IMR-90 (cell line): ENCODE measurements at regions not wholly inside any gene's neighbourhood (a gene's known extent, or its start where the extent isn't known, plus 50 kb on each side); places are given as distances from the start of the nearest gene placed in this dataset.

Source experiments
- ATAC-seq: fragments of 200-7000 bp; cut with Tn5 transposase; 2 replicates; pipeline ENCODE4 v1.9.1; 2020; ENCODE audit warnings: low read depth, mild to moderate bottlenecking, moderate library complexity
- BruUV-seq: library from RNA; stranded (reverse); fragments of 400-500 nt; replicated peaks from 2 replicates; lab custom pipeline; 2021; lab: Mats Ljungman, UMichigan
- CTCF ChIA-PET: fragments of 300-600 bp; formaldehyde crosslinking; extraction: SDS; loops from one replicate; lab custom pipeline; 2021; ENCODE audit warnings: antibody characterized with exemption; lab: Yijun Ruan, JAX
- POLR2A ChIA-PET: fragments of 300-600 bp; sonication (Branson Sonifier 250); formaldehyde crosslinking; loops from one replicate; lab custom pipeline; 2022; ENCODE audit warnings: antibody characterized with exemption; ENCODE audit not compliant: unreplicated experiment; lab: Charles Lee
- DNase-seq: peaks from one replicate; pipeline ENCODE4 v3.0.0; 2013
- H2AFZ ChIP-seq: replicated peaks from 2 replicates; pipeline ENCODE3; 2013; ENCODE audit warnings: low read length, mild to moderate bottlenecking; ENCODE audit not compliant: poor library complexity
- H2AK5ac ChIP-seq: 2 replicates; pipeline ENCODE4 v1.6.1; 2013; ENCODE audit warnings: low read depth, low read length, inconsistent platforms
- H2AK9ac ChIP-seq: replicated peaks from 2 replicates; pipeline ENCODE3; 2013; ENCODE audit warnings: mild to moderate bottlenecking, low read depth, low read length, moderate library complexity; ENCODE audit not compliant: poor library complexity
- H2BK120ac ChIP-seq: 2 replicates; pipeline ENCODE4 v1.6.1; 2013; ENCODE audit warnings: low read depth, low read length, inconsistent platforms
- H2BK15ac ChIP-seq: 3 replicates; pipeline ENCODE4 v1.6.1; 2013; ENCODE audit warnings: low read depth, low read length, inconsistent platforms
- H2BK20ac ChIP-seq: 2 replicates; pipeline ENCODE4 v1.6.1; 2013; ENCODE audit warnings: low read depth, mild to moderate bottlenecking, inconsistent platforms, low read length, moderate library complexity
- H2BK5ac ChIP-seq: 2 replicates; pipeline ENCODE4 v1.6.1; 2013; ENCODE audit warnings: mild to moderate bottlenecking, low read depth, low read length, inconsistent platforms; ENCODE audit not compliant: poor library complexity, severe bottlenecking
- H3K14ac ChIP-seq: replicated peaks from 2 replicates; pipeline ENCODE4 v1.6.1; 2013; ENCODE audit warnings: low read depth, low read length, inconsistent platforms
- H3K18ac ChIP-seq: 2 replicates; pipeline ENCODE4 v1.6.1; 2013; ENCODE audit warnings: low read depth, low read length, control low read depth
- H3K23ac ChIP-seq: 2 replicates; pipeline ENCODE4 v1.6.1; 2013; ENCODE audit warnings: low read depth, low read length, inconsistent platforms
- H3K27ac ChIP-seq: 2 replicates; pipeline ENCODE4 v1.5.1; 2013; ENCODE audit warnings: mild to moderate bottlenecking, control low read depth, low read length; ENCODE audit not compliant: insufficient read depth
- H3K27me3 ChIP-seq: 2 replicates; pipeline ENCODE4 v1.6.1; 2013; ENCODE audit warnings: low read length; ENCODE audit not compliant: control insufficient read depth, insufficient read depth
- H3K36me3 ChIP-seq: 2 replicates; pipeline ENCODE4 v1.6.1; 2013; ENCODE audit warnings: low read length, mixed read lengths; ENCODE audit not compliant: control insufficient read depth, insufficient read depth
- H3K4ac ChIP-seq: 2 replicates; pipeline ENCODE4 v1.6.1; 2013; ENCODE audit warnings: low read depth, low read length, inconsistent platforms
- H3K4me1 ChIP-seq: 2 replicates; pipeline ENCODE4 v1.6.1; 2013; ENCODE audit warnings: low read length, mixed read lengths; ENCODE audit not compliant: control insufficient read depth, insufficient read depth
- H3K4me2 ChIP-seq: 2 replicates; pipeline ENCODE4 v1.6.1; 2013; ENCODE audit warnings: low read depth, mild to moderate bottlenecking, control low read depth, low read length, moderate library complexity
- H3K4me3 ChIP-seq: 2 replicates; pipeline ENCODE4 v1.5.1; 2013; ENCODE audit warnings: low read depth, mild to moderate bottlenecking, control low read depth, low read length, moderate library complexity; ENCODE audit not compliant: insufficient read depth
- H3K56ac ChIP-seq: 2 replicates; pipeline ENCODE4 v1.6.1; 2013; ENCODE audit warnings: low read length, inconsistent platforms; ENCODE audit not compliant: insufficient read depth; ENCODE audit errors: extremely low read depth
- H3K79me1 ChIP-seq, 2 experiments: 2 replicates each; pipeline ENCODE4 v1.6.1; 2013; ENCODE audit warnings: low read length in 2 of 2, inconsistent platforms in 1 of 2, low read depth in 1 of 2
- H3K9ac ChIP-seq: 2 replicates; pipeline ENCODE4 v1.6.1; 2013; ENCODE audit warnings: low read depth, low read length, control low read depth
- H3K9me1 ChIP-seq: 2 replicates; pipeline ENCODE4 v1.6.1; 2013; ENCODE audit warnings: low read length, inconsistent platforms; ENCODE audit not compliant: insufficient read depth
- H3K9me3 ChIP-seq: 2 replicates; pipeline ENCODE4 v1.6.1; 2013; ENCODE audit warnings: low read length; ENCODE audit not compliant: control insufficient read depth, insufficient read depth
- H4K20me1 ChIP-seq: 2 replicates; pipeline ENCODE4 v1.6.1; 2013; ENCODE audit warnings: low read length, inconsistent platforms; ENCODE audit not compliant: insufficient read depth
- H4K5ac ChIP-seq: 2 replicates; pipeline ENCODE4 v1.6.1; 2013; ENCODE audit warnings: mild to moderate bottlenecking, low read depth, low read length, control low read depth
- H4K8ac ChIP-seq, 2 experiments: 2 replicates each; pipeline ENCODE4 v1.6.1; 2013; ENCODE audit warnings: low read depth in 2 of 2, low read length in 2 of 2, control low read depth in 1 of 2, inconsistent platforms in 1 of 2
- H4K91ac ChIP-seq: 2 replicates; pipeline ENCODE4 v1.6.1; 2013; ENCODE audit warnings: low read depth, low read length, inconsistent platforms; ENCODE audit not compliant: insufficient read depth
- BHLHE40 ChIP-seq: fragments of 150-350 bp; IDR thresholded peaks from 2 replicates; pipeline ENCODE4 v1.6.1; 2016; ENCODE audit warnings: mild to moderate bottlenecking, low read depth, low read length
- CEBPB ChIP-seq: IDR thresholded peaks from 2 replicates; pipeline ENCODE4 v1.6.1; 2012; ENCODE audit warnings: low read depth, low read length, improper control_type of control experiment
- CHD1 ChIP-seq: IDR thresholded peaks from 2 replicates; pipeline ENCODE4 v1.6.1; 2012; ENCODE audit warnings: low read depth, low read length, improper control_type of control experiment
- CTCF ChIP-seq: conservative IDR thresholded peaks from 2 replicates; pipeline ENCODE4 v1.5.1; 2012; ENCODE audit warnings: mild to moderate bottlenecking, low read depth, low read length, improper control_type of control experiment
- FOS ChIP-seq: fragments of 150-350 bp; IDR thresholded peaks from 2 replicates; pipeline ENCODE4 v1.6.1; 2016; ENCODE audit warnings: low read depth, low read length
- MAFK ChIP-seq: IDR thresholded peaks from 2 replicates; pipeline ENCODE4 v1.6.1; 2012; ENCODE audit warnings: low read depth, low read length, improper control_type of control experiment
- MAZ ChIP-seq: IDR thresholded peaks from 2 replicates; pipeline ENCODE4 v1.6.1; 2012; ENCODE audit warnings: low read depth, mild to moderate bottlenecking, low read length, improper control_type of control experiment, moderate library complexity, borderline replicate concordance
- MXI1 ChIP-seq: IDR thresholded peaks from 2 replicates; pipeline ENCODE4 v1.6.1; 2012; ENCODE audit warnings: low read depth, mild to moderate bottlenecking, low read length, moderate library complexity, borderline replicate concordance
- NFE2L2 ChIP-seq: fragments of 150-350 bp; IDR thresholded peaks from 2 replicates; pipeline ENCODE4 v1.6.1; 2016; ENCODE audit warnings: low read depth, mild to moderate bottlenecking, low read length
- POLR2A ChIP-seq: IDR thresholded peaks from 2 replicates; pipeline ENCODE4 v1.6.1; 2012; ENCODE audit warnings: mild to moderate bottlenecking, low read depth, low read length
- RAD21 ChIP-seq: IDR thresholded peaks from 2 replicates; pipeline ENCODE4 v1.6.1; 2012; ENCODE audit warnings: low read length, improper control_type of control experiment
- RCOR1 ChIP-seq: IDR thresholded peaks from 2 replicates; pipeline ENCODE4 v1.6.1; 2012; ENCODE audit warnings: mild to moderate bottlenecking, low read length, improper control_type of control experiment; ENCODE audit not compliant: insufficient replicate concordance
- RFX5 ChIP-seq: IDR thresholded peaks from 2 replicates; pipeline ENCODE4 v1.8.0; 2012; ENCODE audit warnings: low read depth, mild to moderate bottlenecking, low read length, moderate library complexity
- SMC3 ChIP-seq: fragments of 150-350 bp; IDR thresholded peaks from 2 replicates; pipeline ENCODE4 v1.6.1; 2016; ENCODE audit warnings: low read depth, mild to moderate bottlenecking, antibody characterized with exemption, low read length, moderate library complexity
- USF2 ChIP-seq: fragments of 150-350 bp; IDR thresholded peaks from 2 replicates; pipeline ENCODE4 v1.6.1; 2017; ENCODE audit warnings: mild to moderate bottlenecking, antibody characterized with exemption, low read length, low read depth
- WGBS, 2 experiments: methylation state at CpG; one replicate each; pipeline versions ENCODE4 v1.1.5 to v1.1.7; 2013; ENCODE audit warnings: missing lambda C conversion rate in 2 of 2; ENCODE audit not compliant: insufficient read length in 1 of 2; ENCODE audit errors: extremely low coverage in 2 of 2; 5-methylcytosine and 5-hydroxymethylcytosine counted together
- dilution Hi-C: fragments of 300-500 bp; cut with HindIII; formaldehyde crosslinking; loops from one replicate; pipeline ENCODE4 v1.14.3; 2018; ENCODE audit warnings: low sequenced_read_pairs; ENCODE audit not compliant: unreplicated experiment
- in situ Hi-C: fragments of 300-500 bp; cut with MboI; formaldehyde crosslinking; loops from 3 replicates; pipeline ENCODE4 v1.14.3; 2019; ENCODE audit warnings: low sequenced_read_pairs, inconsistent platforms, mixed read lengths
- intact Hi-C: fragments of 100-400 bp; cut with micrococcal nuclease; formaldehyde crosslinking; loops from 2 replicates; pipeline ENCODE4 v1.10.0; 2022
- TF ChIP-seq, protein P1 (sequence below): fragments of 150-350 bp; IDR thresholded peaks from 2 replicates; pipeline ENCODE4 v1.6.1; 2016; ENCODE audit warnings: low read depth, mild to moderate bottlenecking, low read length, moderate library complexity, borderline replicate concordance

- Histone ChIP-seq H3K4me2 (no peak overlapping the region), H2BK120ac (no peak overlapping the region), H4K8ac (no peak overlapping the region), H2BK15ac (no peak overlapping the region), H3K27me3 (peaks cover 26% of the 10 kb centered on the region), H3K14ac (no peak overlapping the region), H3K79me1 (no peaks in the 10 kb centered on the region), H3K56ac (no peak overlapping the region), H2AK5ac (no peak overlapping the region), H4K5ac (no peak overlapping the region), H3K9me1 (0 out of 2 replicates have a peak, but pooled peaks cover 6% of the 10 kb centered on the region), H3K4me3 (no peak overlapping the region), H3K9me3 (no peaks in the 10 kb centered on the region), H3K4me1 (peaks cover 5% of the 10 kb centered on the region; the same call in 1 of the 2 replicates), H3K18ac (no peak overlapping the region), H2BK20ac (no peak overlapping the region), H3K23ac (no peak overlapping the region), H2AFZ (no peak overlapping the region), H3K9ac (no peak overlapping the region), H4K91ac (no peak overlapping the region), H4K20me1 (no peaks in the 10 kb centered on the region), H3K36me3 (no peaks in the 10 kb centered on the region), H3K4ac (no peak overlapping the region), H2AK9ac (no peak overlapping the region), H2BK5ac (no peak overlapping the region), H3K27ac (no peak overlapping the region)
- TF ChIP-seq RCOR1 (no peak), MAFK (no peak), MXI1 (no peak), NFE2L2 (no peak), SMC3 (no peak), POLR2A (no peak), CHD1 (no peak), RAD21 (no peak), CTCF (no peak), RFX5 (no peak), MAZ (no peak), CEBPB (no peak), USF2 (no peak), FOS (no peak), BHLHE40 (no peak)
- TF ChIP-seq, protein P1, sequence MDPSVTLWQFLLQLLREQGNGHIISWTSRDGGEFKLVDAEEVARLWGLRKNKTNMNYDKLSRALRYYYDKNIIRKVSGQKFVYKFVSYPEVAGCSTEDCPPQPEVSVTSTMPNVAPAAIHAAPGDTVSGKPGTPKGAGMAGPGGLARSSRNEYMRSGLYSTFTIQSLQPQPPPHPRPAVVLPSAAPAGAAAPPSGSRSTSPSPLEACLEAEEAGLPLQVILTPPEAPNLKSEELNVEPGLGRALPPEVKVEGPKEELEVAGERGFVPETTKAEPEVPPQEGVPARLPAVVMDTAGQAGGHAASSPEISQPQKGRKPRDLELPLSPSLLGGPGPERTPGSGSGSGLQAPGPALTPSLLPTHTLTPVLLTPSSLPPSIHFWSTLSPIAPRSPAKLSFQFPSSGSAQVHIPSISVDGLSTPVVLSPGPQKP: no peak
- DNase-seq (no peak), ATAC-seq (no peak)
- CTCF ChIA-PET: no interaction called here
- POLR2A ChIA-PET: no interaction called here
- dilution Hi-C loops: no loop called here
- 88% methylated on average over 3 of the region's 5 CpGs; no CpG with 5 or more reads in 1 of the 2 experiments for WGBS, 2 experiments
- BruUV-seq: no TSS peak
- in situ Hi-C loops: no loop called here
- intact Hi-C loops: no loop called here
Measured at GRCh38 chr2:41993435-41993925, 54.3 kb upstream of the PKDCC start.
